H9 (cell line): ENCODE measurements at regions not wholly inside any gene's neighbourhood (a gene's known extent, or its start where the extent isn't known, plus 50 kb on each side); places are given as distances from the start of the nearest gene placed in this dataset.

ENCODE experiments used
- DNase-seq: peaks from one replicate; pipeline ENCODE4 v3.0.0-alpha.2; 2017
- H2AFZ ChIP-seq: one replicate; pipeline ENCODE4 v1.6.1; 2013; ENCODE audit warnings: mild to moderate bottlenecking, low read length, control low read depth, moderate library complexity
- H2AK5ac ChIP-seq: 2 replicates; pipeline ENCODE4 v1.6.1; 2013; ENCODE audit warnings: low read length, control low read depth, mixed read lengths; ENCODE audit not compliant: insufficient read length
- H2BK120ac ChIP-seq: one replicate; pipeline ENCODE4 v1.6.1; 2013; ENCODE audit warnings: low read depth, mild to moderate bottlenecking, low read length, control low read depth, inconsistent platforms; ENCODE audit not compliant: poor library complexity, severe bottlenecking
- H2BK12ac ChIP-seq: 2 replicates; pipeline ENCODE4 v1.6.1; 2013; ENCODE audit warnings: low read length, control low read depth, mixed read lengths, low read depth; ENCODE audit not compliant: insufficient read length
- H2BK15ac ChIP-seq: 2 replicates; pipeline ENCODE4 v1.6.1; 2013; ENCODE audit warnings: low read depth, low read length, control low read depth
- H2BK20ac ChIP-seq: one replicate; pipeline ENCODE4 v1.6.1; 2013; ENCODE audit warnings: low read depth, mild to moderate bottlenecking, low read length, control low read depth, inconsistent platforms; ENCODE audit not compliant: poor library complexity, severe bottlenecking
- H2BK5ac ChIP-seq: 2 replicates; pipeline ENCODE4 v1.6.1; 2013; ENCODE audit warnings: low read length, control low read depth, mixed read lengths; ENCODE audit not compliant: insufficient read length
- H3K14ac ChIP-seq: 2 replicates; pipeline ENCODE4 v1.6.1; 2013; ENCODE audit warnings: low read length, control low read depth; ENCODE audit not compliant: insufficient read depth
- H3K18ac ChIP-seq: 2 replicates; pipeline ENCODE4 v1.6.1; 2013; ENCODE audit warnings: low read depth, mild to moderate bottlenecking, mixed read lengths, low read length, control low read depth; ENCODE audit not compliant: insufficient read length
- H3K23ac ChIP-seq: 2 replicates; pipeline ENCODE4 v1.6.1; 2013; ENCODE audit warnings: low read length, control low read depth, mixed read lengths, low read depth; ENCODE audit not compliant: insufficient read length
- H3K23me2 ChIP-seq: 2 replicates; pipeline ENCODE4 v1.6.1; 2013; ENCODE audit warnings: low read depth, mild to moderate bottlenecking, mixed read lengths, low read length, control low read depth; ENCODE audit not compliant: insufficient read length, poor library complexity, severe bottlenecking
- H3K27ac ChIP-seq: 2 replicates; pipeline ENCODE4 v1.5.1; 2013; ENCODE audit warnings: low read length, control low read depth, mixed read lengths, low read depth; ENCODE audit not compliant: insufficient read length
- H3K27me3 ChIP-seq: 2 replicates; pipeline ENCODE4 v1.6.1; 2013; ENCODE audit warnings: low read length, control low read depth, inconsistent platforms; ENCODE audit not compliant: insufficient read depth
- H3K4ac ChIP-seq: 2 replicates; pipeline ENCODE4 v1.6.1; 2013; ENCODE audit warnings: low read depth, mild to moderate bottlenecking, control low read depth, inconsistent platforms, low read length, moderate library complexity
- H3K4me1 ChIP-seq: 2 replicates; pipeline ENCODE4 v1.6.1; 2013; ENCODE audit warnings: low read length, control low read depth, inconsistent platforms; ENCODE audit not compliant: insufficient read depth
- H3K4me2 ChIP-seq: 2 replicates; pipeline ENCODE4 v1.6.1; 2013; ENCODE audit warnings: low read length, control low read depth, mixed read lengths; ENCODE audit not compliant: insufficient read length, insufficient read depth
- H3K56ac ChIP-seq: 2 replicates; pipeline ENCODE4 v1.6.1; 2013; ENCODE audit warnings: low read depth, mild to moderate bottlenecking, mixed read lengths, low read length, control low read depth; ENCODE audit not compliant: insufficient read length
- H3K79me1 ChIP-seq: 2 replicates; pipeline ENCODE4 v1.6.1; 2013; ENCODE audit warnings: low read depth, mild to moderate bottlenecking, moderate library complexity, low read length, control low read depth, inconsistent platforms; ENCODE audit not compliant: insufficient read depth, poor library complexity, severe bottlenecking
- H3K79me2 ChIP-seq: 2 replicates; pipeline ENCODE4 v1.6.1; 2013; ENCODE audit warnings: low read length, control low read depth, inconsistent platforms; ENCODE audit not compliant: insufficient read depth
- H3K9ac ChIP-seq: 2 replicates; pipeline ENCODE4 v1.6.1; 2013; ENCODE audit warnings: low read length, control low read depth, mixed read lengths; ENCODE audit not compliant: insufficient read length; ENCODE audit errors: extremely low read depth
- H3K9me3 ChIP-seq: one replicate; pipeline ENCODE4 v1.6.1; 2013; ENCODE audit warnings: low read depth, low read length, inconsistent platforms; ENCODE audit not compliant: control insufficient read depth
- H3T11ph ChIP-seq: one replicate; pipeline ENCODE4 v1.6.1; 2013; ENCODE audit warnings: mild to moderate bottlenecking, low read length, control low read depth, inconsistent platforms
- H4K20me1 ChIP-seq: one replicate; pipeline ENCODE4 v1.6.1; 2013; ENCODE audit not compliant: control insufficient read depth, insufficient read length, insufficient read depth
- H4K5ac ChIP-seq: 2 replicates; pipeline ENCODE4 v1.6.1; 2013; ENCODE audit warnings: low read depth, mild to moderate bottlenecking, mixed read lengths, low read length, control low read depth; ENCODE audit not compliant: insufficient read length
- H4K8ac ChIP-seq: replicated peaks from 2 replicates; pipeline ENCODE4 v1.6.1; 2013; ENCODE audit warnings: low read length, control low read depth, mixed read lengths, low read depth; ENCODE audit not compliant: insufficient read length
- H4K91ac ChIP-seq: 2 replicates; pipeline ENCODE4 v1.6.1; 2013; ENCODE audit warnings: low read depth, mild to moderate bottlenecking, moderate library complexity, mixed read lengths, low read length, control low read depth; ENCODE audit not compliant: insufficient read length
- H3K27ac Mint-ChIP-seq, 3 experiments: 2 replicates in 2 of 3; 3 replicates in 1 of 3; pipeline ENCODE4 v1.8.0; 2020 to 2021; ENCODE audit warnings: mixed read lengths in 3 of 3, mild to moderate bottlenecking in 1 of 3, moderate library complexity in 1 of 3
- H3K27me3 Mint-ChIP-seq: 2 replicates; pipeline ENCODE4 v1.8.0; 2021; ENCODE audit warnings: low read depth, mild to moderate bottlenecking, moderate library complexity, mixed read lengths
- H3K36me3 Mint-ChIP-seq, 3 experiments: 2 replicates in 2 of 3; 3 replicates in 1 of 3; pipeline ENCODE4 v1.8.0; 2020 to 2021; ENCODE audit warnings: low read depth in 3 of 3, mixed read lengths in 3 of 3; ENCODE audit not compliant: insufficient read depth in 1 of 3
- H3K4me1 Mint-ChIP-seq, 2 experiments: 2 replicates each; pipeline ENCODE4 v1.8.0; 2020; ENCODE audit warnings: mixed read lengths in 2 of 2
- H3K4me3 Mint-ChIP-seq, 2 experiments: 2 replicates in 1 of 2; 3 replicates in 1 of 2; pipeline ENCODE4 v1.8.0; 2020 to 2021; ENCODE audit warnings: mild to moderate bottlenecking in 2 of 2, mixed read lengths in 2 of 2, moderate library complexity in 1 of 2
- H3K9me3 Mint-ChIP-seq, 2 experiments: 2 replicates in 1 of 2; 3 replicates in 1 of 2; pipeline ENCODE4 v1.8.0; 2020; ENCODE audit warnings: mild to moderate bottlenecking in 2 of 2, mixed read lengths in 2 of 2, moderate library complexity in 1 of 2
- WGBS: extraction: QIAGEN DNeasy Blood & Tissue Kit; methylation state at CpG from one replicate; pipeline ENCODE4 v1.1.7; 2013; ENCODE audit warnings: missing lambda C conversion rate, low lambda C conversion rate, mixed read lengths; ENCODE audit not compliant: insufficient read length; ENCODE audit errors: extremely low coverage; 5-methylcytosine and 5-hydroxymethylcytosine counted together
- TF ChIP-seq, protein P1 (sequence below): fragments of 200-600 bp; sonication (generic); conservative IDR thresholded peaks from 3 replicates; pipeline ENCODE4 v1.8.0; 2021; ENCODE audit warnings: antibody characterized with exemption, mild to moderate bottlenecking

- H3K23ac ChIP-seq = no peak overlapping the region
- H4K5ac ChIP-seq = no peak overlapping the region
- H3K27ac ChIP-seq = no peak overlapping the region
- no peak overlapping the region for H3T11ph ChIP-seq
- H3K4me1 Mint-ChIP-seq = peaks cover 18 to 26% of the 10 kb centered on the region in 2 experiments
- H3K18ac ChIP-seq = no peak overlapping the region
- peak overlapping the region in 1 of 3 experiments; percentile 27; a peak in 2 of 7 replicates for H3K27ac Mint-ChIP-seq
- no peaks in the 10 kb centered on the region for H3K9me3 ChIP-seq
- TF ChIP-seq, protein P1, sequence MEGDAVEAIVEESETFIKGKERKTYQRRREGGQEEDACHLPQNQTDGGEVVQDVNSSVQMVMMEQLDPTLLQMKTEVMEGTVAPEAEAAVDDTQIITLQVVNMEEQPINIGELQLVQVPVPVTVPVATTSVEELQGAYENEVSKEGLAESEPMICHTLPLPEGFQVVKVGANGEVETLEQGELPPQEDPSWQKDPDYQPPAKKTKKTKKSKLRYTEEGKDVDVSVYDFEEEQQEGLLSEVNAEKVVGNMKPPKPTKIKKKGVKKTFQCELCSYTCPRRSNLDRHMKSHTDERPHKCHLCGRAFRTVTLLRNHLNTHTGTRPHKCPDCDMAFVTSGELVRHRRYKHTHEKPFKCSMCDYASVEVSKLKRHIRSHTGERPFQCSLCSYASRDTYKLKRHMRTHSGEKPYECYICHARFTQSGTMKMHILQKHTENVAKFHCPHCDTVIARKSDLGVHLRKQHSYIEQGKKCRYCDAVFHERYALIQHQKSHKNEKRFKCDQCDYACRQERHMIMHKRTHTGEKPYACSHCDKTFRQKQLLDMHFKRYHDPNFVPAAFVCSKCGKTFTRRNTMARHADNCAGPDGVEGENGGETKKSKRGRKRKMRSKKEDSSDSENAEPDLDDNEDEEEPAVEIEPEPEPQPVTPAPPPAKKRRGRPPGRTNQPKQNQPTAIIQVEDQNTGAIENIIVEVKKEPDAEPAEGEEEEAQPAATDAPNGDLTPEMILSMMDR = no peak
- H3K4me1 ChIP-seq = no peaks in the 10 kb centered on the region; the same call in 1 of the 2 replicates
- H4K91ac ChIP-seq = no peak overlapping the region
- no peak overlapping the region for H2BK12ac ChIP-seq
- no peaks in the 10 kb centered on the region for H4K20me1 ChIP-seq
- H2BK120ac ChIP-seq = no peak overlapping the region
- no peak overlapping the region for H2BK20ac ChIP-seq
- no peak for DNase-seq
- peaks cover 44% of the 10 kb centered on the region in 2 experiments for H3K9me3 Mint-ChIP-seq
- no peaks in the 10 kb centered on the region for H3K79me2 ChIP-seq
- peaks cover 24 to 51% (median 26%) of the 10 kb centered on the region in 3 experiments for H3K36me3 Mint-ChIP-seq
- no peaks in the 10 kb centered on the region for H3K79me1 ChIP-seq
- no peaks in the 10 kb centered on the region for H3K23me2 ChIP-seq
- no peak overlapping the region for H2BK5ac ChIP-seq
- no peak overlapping the region for H3K4ac ChIP-seq
- no peak overlapping the region for H3K14ac ChIP-seq
- WGBS = no CpG with 5 or more reads among the region's 5 CpGs
- no peak overlapping the region for H3K56ac ChIP-seq
- no peaks in the 10 kb centered on the region for H3K27me3 ChIP-seq
- H4K8ac ChIP-seq = no peak overlapping the region
- H3K9ac ChIP-seq = no peak overlapping the region
- no peak overlapping the region; a peak in 2 of 5 replicates for H3K4me3 Mint-ChIP-seq
- no peak overlapping the region for H3K4me2 ChIP-seq
- peaks cover 15% of the 10 kb centered on the region for H3K27me3 Mint-ChIP-seq
- no peak overlapping the region for H2BK15ac ChIP-seq
- no peak overlapping the region for H2AFZ ChIP-seq
- no peak overlapping the region for H2AK5ac ChIP-seq
Observed at GRCh38 chr1:181251001-181251712, 162.7 kb downstream of the IER5 start.
